Upper lobe of left lung (tissue), 4 donors: ENCODE measurements at regions not wholly inside any gene's neighbourhood (a gene's known extent, or its start where the extent isn't known, plus 50 kb on each side); places are given as distances from the start of the nearest gene placed in this dataset.

Experiments used
- CTCF ChIP-seq, 6 experiments: fragments of 450-650 bp in 4 of 6; fragments of 200-600 bp in 2 of 6; sonication (generic) in 2 of 6; IDR thresholded peaks; one replicate each; pipeline ENCODE4 v1.5.1; 2016 to 2019; ENCODE audit warnings: antibody characterized with exemption in 6 of 6
- EP300 ChIP-seq, 4 donors: sonication (generic); formaldehyde crosslinking; IDR thresholded peaks; one replicate each; pipeline ENCODE4 v1.5.1; 2017; ENCODE audit warnings: antibody characterized with exemption in 4 of 4, control low read depth in 2 of 4

- TF ChIP-seq EP300 (IDR thresholded peaks at IDR 0.05): no peak
- no peak for TF ChIP-seq CTCF (IDR thresholded peaks at IDR 0.05)
Observed at GRCh38 chr3:178072391-178073305, 463.6 kb upstream of the KCNMB2 start.
